Stimulated activated CD4-positive, alpha-beta T cell treated with anti-CD3 and anti-CD28 coated beads, Interleukin-12 subunit alpha, Interleukin-12 subunit beta, amount 100 ng/mL, for 24 hours (primary cell): ENCODE measurements at regions not wholly inside any gene's neighbourhood (a gene's known extent, or its start where the extent isn't known, plus 50 kb on each side); places are given as distances from the start of the nearest gene placed in this dataset.

ENCODE experiments used
- DNase-seq, 2 experiments: peaks; one replicate each; pipeline ENCODE4 v3.0.0-alpha.2; 2020; ENCODE audit warnings: low read depth in 2 of 2

- no peak for DNase-seq
Observed at GRCh38 chr2:37837628-37838328, 87.3 kb upstream of the RMDN2 start.

GRCh38 chr2:37838541-37839167 lies 86.4 kb upstream of the RMDN2 start:
- no peak for DNase-seq

GRCh38 chr2:37839991-37840390 lies 85.1 kb upstream of the RMDN2 start:
- DNase-seq: no peak

GRCh38 chr2:37842732-37843440 lies 82.2 kb upstream of the RMDN2 start:
- no peak for DNase-seq

- DNase-seq: no peak
Observed at GRCh38 chr2:37843556-37843955, 81.5 kb upstream of the RMDN2 start.

GRCh38 chr2:37846207-37846606 lies 78.9 kb upstream of the RMDN2 start:
- no peak for DNase-seq

GRCh38 chr2:37847792-37848191 lies 77.3 kb upstream of the RMDN2 start:
- no peak for DNase-seq

- no peak for DNase-seq
Observed at GRCh38 chr2:37848451-37848850, 76.6 kb upstream of the RMDN2 start.

GRCh38 chr2:37849911-37850310 lies 75.2 kb upstream of the RMDN2 start:
- DNase-seq: no peak

GRCh38 chr2:37851428-37851827 lies 73.7 kb upstream of the RMDN2 start:
- no peak for DNase-seq

GRCh38 chr2:37851828-37852584 lies 73.1 kb upstream of the RMDN2 start:
- DNase-seq: no peak

- DNase-seq: no peak
Observed at GRCh38 chr2:37852585-37853014, 72.5 kb upstream of the RMDN2 start.

- DNase-seq: no peak
Observed at GRCh38 chr2:37854676-37855282, 70.3 kb upstream of the RMDN2 start.

GRCh38 chr2:37855283-37856041 lies 69.6 kb upstream of the RMDN2 start:
- no peak for DNase-seq

GRCh38 chr2:37856101-37856751 lies 68.9 kb upstream of the RMDN2 start:
- no peak for DNase-seq

- no peak for DNase-seq
Observed at GRCh38 chr2:37857575-37858399, 67.3 kb upstream of the RMDN2 start.

- DNase-seq: no peak
Observed at GRCh38 chr2:37858400-37858711, 66.7 kb upstream of the RMDN2 start.

GRCh38 chr2:37858725-37859267 lies 66.3 kb upstream of the RMDN2 start:
- no peak for DNase-seq

- no peak for DNase-seq
Observed at GRCh38 chr2:37862620-37863019, 62.5 kb upstream of the RMDN2 start.

- no peak for DNase-seq
Observed at GRCh38 chr2:37864217-37864616, 60.9 kb upstream of the RMDN2 start.
